ENCODE measurements at regions not wholly inside any gene's neighbourhood (a gene's known extent, or its start where the extent isn't known, plus 50 kb on each side); places are given as distances from the start of the nearest gene placed in this dataset.

DNA sequence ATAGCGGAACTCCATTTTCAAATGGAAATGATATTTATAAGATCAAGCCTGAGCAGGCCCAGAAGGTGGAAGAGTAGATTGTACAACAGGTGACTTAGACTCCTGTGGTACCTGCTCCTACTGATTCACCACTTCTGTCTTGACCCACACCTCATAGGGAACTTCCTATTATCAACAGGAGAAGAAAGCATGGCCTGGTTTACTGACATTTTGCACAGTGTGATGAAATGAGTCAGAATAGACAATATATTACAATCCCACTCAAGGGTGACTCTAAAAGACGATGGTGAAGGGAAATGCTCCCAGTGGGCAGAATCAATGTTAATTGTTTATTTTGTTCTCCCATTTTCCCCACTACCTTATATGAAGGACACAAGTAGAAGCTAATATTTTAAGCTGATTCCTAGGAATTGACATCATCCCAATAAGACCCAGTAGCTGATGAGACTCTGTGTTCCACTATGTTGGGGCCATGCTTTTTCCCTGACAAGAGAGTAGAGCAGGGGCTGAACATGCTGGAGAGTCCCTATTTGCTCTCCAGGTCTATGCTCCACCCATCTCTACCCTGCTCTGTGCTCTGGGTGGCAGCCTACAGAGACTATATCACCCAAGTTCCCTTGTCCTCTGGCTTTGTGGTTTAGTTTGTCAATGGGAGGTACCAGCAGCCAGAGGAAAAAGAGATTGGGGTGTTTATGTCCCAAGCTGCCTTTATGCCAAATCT is 163.4 kb upstream of the FSTL4 start:
- no peak for ATAC-seq
- no peak for TF ChIP-seq ZNF70 (CRISPR knock-in tag; IDR thresholded peaks at IDR 0.05)
- no peak for TF ChIP-seq OSR1 (CRISPR knock-in tag; IDR thresholded peaks at IDR 0.05)
- no peak for TF ChIP-seq CSDC2 (CRISPR knock-in tag; IDR thresholded peaks at IDR 0.05)
- TF ChIP-seq, protein P1, sequence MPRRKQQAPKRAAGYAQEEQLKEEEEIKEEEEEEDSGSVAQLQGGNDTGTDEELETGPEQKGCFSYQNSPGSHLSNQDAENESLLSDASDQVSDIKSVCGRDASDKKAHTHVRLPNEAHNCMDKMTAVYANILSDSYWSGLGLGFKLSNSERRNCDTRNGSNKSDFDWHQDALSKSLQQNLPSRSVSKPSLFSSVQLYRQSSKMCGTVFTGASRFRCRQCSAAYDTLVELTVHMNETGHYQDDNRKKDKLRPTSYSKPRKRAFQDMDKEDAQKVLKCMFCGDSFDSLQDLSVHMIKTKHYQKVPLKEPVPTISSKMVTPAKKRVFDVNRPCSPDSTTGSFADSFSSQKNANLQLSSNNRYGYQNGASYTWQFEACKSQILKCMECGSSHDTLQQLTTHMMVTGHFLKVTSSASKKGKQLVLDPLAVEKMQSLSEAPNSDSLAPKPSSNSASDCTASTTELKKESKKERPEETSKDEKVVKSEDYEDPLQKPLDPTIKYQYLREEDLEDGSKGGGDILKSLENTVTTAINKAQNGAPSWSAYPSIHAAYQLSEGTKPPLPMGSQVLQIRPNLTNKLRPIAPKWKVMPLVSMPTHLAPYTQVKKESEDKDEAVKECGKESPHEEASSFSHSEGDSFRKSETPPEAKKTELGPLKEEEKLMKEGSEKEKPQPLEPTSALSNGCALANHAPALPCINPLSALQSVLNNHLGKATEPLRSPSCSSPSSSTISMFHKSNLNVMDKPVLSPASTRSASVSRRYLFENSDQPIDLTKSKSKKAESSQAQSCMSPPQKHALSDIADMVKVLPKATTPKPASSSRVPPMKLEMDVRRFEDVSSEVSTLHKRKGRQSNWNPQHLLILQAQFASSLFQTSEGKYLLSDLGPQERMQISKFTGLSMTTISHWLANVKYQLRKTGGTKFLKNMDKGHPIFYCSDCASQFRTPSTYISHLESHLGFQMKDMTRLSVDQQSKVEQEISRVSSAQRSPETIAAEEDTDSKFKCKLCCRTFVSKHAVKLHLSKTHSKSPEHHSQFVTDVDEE (CRISPR knock-in tag; IDR thresholded peaks at IDR 0.05), result no peak
- TF ChIP-seq PPARA (CRISPR knock-in tag; IDR thresholded peaks at IDR 0.05; ENCODE audit: borderline replicate concordance), result no peak
- TF ChIP-seq BACH2 (CRISPR knock-in tag; IDR thresholded peaks at IDR 0.05; ENCODE audit: borderline replicate concordance), result no peak
- no peak for TF ChIP-seq ZNF8 (CRISPR knock-in tag; IDR thresholded peaks at IDR 0.05)
- no peak for TF ChIP-seq ESRRG (CRISPR knock-in tag; IDR thresholded peaks at IDR 0.05)
- no peak for TF ChIP-seq ZC3H10 (CRISPR knock-in tag; IDR thresholded peaks at IDR 0.05)

DNA sequence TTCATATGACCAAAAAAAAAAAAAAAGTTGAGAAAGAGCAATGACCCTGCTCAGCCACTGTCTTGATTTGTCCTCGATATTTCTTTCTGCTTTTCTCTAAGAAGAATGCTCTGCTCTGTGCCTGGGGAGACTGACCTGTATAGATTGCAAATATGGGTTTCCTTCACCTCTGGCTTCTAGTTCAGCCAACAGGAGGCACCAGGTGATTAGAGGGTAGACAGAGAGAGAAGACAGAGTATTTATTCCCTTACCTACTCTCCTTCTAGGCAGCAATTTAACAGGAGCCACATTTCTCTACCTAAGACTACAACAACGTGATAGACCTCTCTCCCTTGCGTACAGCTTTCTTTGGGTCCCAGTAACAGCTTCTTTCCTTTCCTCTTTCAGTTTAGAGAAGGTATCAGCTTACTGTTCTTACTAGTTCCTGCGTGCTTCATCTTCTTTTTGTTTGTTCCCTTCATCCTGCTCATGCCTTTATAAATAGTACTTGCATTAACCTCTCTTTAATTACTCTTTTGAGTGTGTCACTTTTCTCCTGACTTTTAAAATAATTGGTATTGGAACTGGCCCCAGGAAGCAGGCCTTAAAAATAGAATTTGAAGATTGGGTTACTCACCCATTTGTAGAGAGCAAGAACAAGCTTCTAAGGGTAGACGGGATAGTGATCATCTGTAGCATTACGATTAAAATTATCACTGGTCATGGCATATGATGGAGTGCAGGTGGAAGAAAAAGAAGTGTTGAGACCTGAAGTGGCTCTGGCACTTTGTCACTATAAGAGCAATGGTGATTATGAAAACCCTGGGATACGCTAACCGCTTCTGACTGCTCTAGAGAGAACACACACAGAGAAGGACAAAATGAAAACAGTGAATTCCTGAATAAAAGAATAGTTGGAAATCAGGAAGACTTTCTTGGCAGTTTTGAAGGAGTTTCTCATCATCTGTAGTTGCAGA is 161.2 kb upstream of the FSTL4 start:
- TF ChIP-seq ISL1 (CRISPR knock-in tag; IDR thresholded peaks at IDR 0.05), result no peak
- no peak for TF ChIP-seq RARB (CRISPR knock-in tag; IDR thresholded peaks at IDR 0.05)
- TF ChIP-seq ZNF8 (CRISPR knock-in tag; IDR thresholded peaks at IDR 0.05), result no peak
- no peak for ATAC-seq

DNA sequence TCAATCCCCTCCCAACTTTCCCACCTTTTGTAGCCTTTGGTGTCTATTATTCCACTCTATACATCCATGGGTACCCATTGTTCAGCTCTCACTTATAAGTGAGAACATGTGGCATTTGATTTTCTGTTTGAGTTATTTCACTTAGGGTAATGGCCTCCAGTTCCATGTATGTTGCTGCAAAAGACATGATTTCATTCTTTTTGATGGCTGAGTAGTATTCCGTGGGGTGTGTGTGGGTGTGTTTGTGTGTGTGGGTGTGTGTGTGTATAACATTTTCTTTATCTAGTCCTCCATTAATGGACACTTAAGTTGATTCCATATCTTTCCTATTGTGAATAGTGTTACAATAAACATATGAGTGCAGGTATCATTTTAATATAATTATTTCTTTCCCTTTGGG is 157.5 kb upstream of the FSTL4 start:
- no peak for ATAC-seq
- TF ChIP-seq TOX (CRISPR knock-in tag; IDR thresholded peaks at IDR 0.05; ENCODE audit: borderline replicate concordance) (no peak), ZC3H10 (CRISPR knock-in tag; IDR thresholded peaks at IDR 0.05) (no peak), ZFP3 (CRISPR knock-in tag; IDR thresholded peaks at IDR 0.05) (no peak), PPARA (CRISPR knock-in tag; IDR thresholded peaks at IDR 0.05; ENCODE audit: borderline replicate concordance) (no peak), BACH2 (CRISPR knock-in tag; IDR thresholded peaks at IDR 0.05; ENCODE audit: borderline replicate concordance) (no peak), CSDC2 (CRISPR knock-in tag; IDR thresholded peaks at IDR 0.05) (no peak), ARNTL (CRISPR knock-in tag; IDR thresholded peaks at IDR 0.05; ENCODE audit: borderline replicate concordance, low read depth) (no peak), ESRRG (CRISPR knock-in tag; IDR thresholded peaks at IDR 0.05) (no peak), ZNF565 (CRISPR knock-in tag; conservative IDR thresholded peaks at IDR 0.05; ENCODE audit: low read depth) (no peak), SNAI2 (CRISPR knock-in tag; IDR thresholded peaks at IDR 0.05) (no peak), OSR1 (CRISPR knock-in tag; IDR thresholded peaks at IDR 0.05) (no peak), GLIS3 (CRISPR knock-in tag; IDR thresholded peaks at IDR 0.05) (no peak), TCF4 (CRISPR knock-in tag; IDR thresholded peaks at IDR 0.05; ENCODE audit: borderline replicate concordance) (no peak)
- TF ChIP-seq, protein P2, sequence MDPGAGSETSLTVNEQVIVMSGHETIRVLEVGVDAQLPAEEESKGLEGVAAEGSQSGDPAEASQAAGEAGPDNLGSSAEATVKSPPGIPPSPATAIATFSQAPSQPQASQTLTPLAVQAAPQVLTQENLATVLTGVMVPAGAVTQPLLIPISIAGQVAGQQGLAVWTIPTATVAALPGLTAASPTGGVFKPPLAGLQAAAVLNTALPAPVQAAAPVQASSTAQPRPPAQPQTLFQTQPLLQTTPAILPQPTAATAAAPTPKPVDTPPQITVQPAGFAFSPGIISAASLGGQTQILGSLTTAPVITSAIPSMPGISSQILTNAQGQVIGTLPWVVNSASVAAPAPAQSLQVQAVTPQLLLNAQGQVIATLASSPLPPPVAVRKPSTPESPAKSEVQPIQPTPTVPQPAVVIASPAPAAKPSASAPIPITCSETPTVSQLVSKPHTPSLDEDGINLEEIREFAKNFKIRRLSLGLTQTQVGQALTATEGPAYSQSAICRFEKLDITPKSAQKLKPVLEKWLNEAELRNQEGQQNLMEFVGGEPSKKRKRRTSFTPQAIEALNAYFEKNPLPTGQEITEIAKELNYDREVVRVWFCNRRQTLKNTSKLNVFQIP (CRISPR knock-in tag; IDR thresholded peaks at IDR 0.05; ENCODE audit: borderline replicate concordance, low read depth), result no peak
- TF ChIP-seq, protein P3, sequence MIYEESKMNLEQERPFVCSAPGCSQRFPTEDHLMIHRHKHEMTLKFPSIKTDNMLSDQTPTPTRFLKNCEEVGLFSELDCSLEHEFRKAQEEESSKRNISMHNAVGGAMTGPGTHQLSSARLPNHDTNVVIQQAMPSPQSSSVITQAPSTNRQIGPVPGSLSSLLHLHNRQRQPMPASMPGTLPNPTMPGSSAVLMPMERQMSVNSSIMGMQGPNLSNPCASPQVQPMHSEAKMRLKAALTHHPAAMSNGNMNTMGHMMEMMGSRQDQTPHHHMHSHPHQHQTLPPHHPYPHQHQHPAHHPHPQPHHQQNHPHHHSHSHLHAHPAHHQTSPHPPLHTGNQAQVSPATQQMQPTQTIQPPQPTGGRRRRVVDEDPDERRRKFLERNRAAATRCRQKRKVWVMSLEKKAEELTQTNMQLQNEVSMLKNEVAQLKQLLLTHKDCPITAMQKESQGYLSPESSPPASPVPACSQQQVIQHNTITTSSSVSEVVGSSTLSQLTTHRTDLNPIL (CRISPR knock-in tag; IDR thresholded peaks at IDR 0.05; ENCODE audit: low read depth), result no peak
- TF ChIP-seq, protein P1 (CRISPR knock-in tag; IDR thresholded peaks at IDR 0.05), result no peak
